ENCODE measurements at regions not wholly inside any gene's neighbourhood (a gene's known extent, or its start where the extent isn't known, plus 50 kb on each side); places are given as distances from the start of the nearest gene placed in this dataset.
"Not testable (repeated sequence)": the region's sequence is repeated elsewhere in the genome, so short reads cannot be mapped to it uniquely, and the experiment has no call there.

DNA sequence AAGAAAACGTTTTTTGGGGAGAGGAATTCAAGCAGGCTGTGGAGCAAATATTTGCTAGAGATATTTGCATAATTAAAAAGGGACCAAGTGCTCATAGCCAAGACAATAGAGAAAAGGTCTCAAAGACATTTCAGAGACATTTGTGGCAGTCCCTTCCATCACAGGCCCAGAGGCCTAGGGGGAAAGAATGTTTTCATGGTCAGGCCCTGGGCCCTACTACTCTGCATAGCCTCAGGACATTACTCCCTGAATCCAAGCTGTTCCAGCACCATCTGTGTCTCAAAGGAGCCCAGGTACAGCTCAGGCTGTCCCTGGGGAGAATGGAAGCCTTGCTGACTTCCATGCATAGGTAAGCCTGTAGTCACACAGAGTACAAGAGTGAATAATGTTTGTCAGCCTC is 113.0 kb upstream of the KIF2A start:
- H3K4me2 ChIP-seq, result no peak overlapping the region
- POLR2A ChIA-PET (ENCODE audit: unreplicated experiment), result no interaction called here
- no peak overlapping the region for H3K27ac ChIP-seq
- H3K4me3 ChIP-seq, result no peak overlapping the region
- H4K20me1 ChIP-seq (ENCODE audit: insufficient read depth), result no peaks in the 10 kb centered on the region
- no peaks in the 10 kb centered on the region for H3K9me2 ChIP-seq (ENCODE audit: insufficient read depth)
- H3F3A ChIP-seq (ENCODE audit: insufficient read depth, low read depth), result no peaks in the 10 kb centered on the region
- no peaks in the 10 kb centered on the region for H3K4me1 ChIP-seq (replicated peaks; ENCODE audit: insufficient read depth)
- no peak for DNase-seq
- no peaks in the 10 kb centered on the region for H3K9me3 ChIP-seq (ENCODE audit: insufficient read depth, low read depth)
- BruUV-seq (replicated peaks), result no TSS peak
- no peak for TF ChIP-seq EZH2 (IDR thresholded peaks at IDR 0.05; ENCODE audit: low read depth)
- TF ChIP-seq, protein P1, sequence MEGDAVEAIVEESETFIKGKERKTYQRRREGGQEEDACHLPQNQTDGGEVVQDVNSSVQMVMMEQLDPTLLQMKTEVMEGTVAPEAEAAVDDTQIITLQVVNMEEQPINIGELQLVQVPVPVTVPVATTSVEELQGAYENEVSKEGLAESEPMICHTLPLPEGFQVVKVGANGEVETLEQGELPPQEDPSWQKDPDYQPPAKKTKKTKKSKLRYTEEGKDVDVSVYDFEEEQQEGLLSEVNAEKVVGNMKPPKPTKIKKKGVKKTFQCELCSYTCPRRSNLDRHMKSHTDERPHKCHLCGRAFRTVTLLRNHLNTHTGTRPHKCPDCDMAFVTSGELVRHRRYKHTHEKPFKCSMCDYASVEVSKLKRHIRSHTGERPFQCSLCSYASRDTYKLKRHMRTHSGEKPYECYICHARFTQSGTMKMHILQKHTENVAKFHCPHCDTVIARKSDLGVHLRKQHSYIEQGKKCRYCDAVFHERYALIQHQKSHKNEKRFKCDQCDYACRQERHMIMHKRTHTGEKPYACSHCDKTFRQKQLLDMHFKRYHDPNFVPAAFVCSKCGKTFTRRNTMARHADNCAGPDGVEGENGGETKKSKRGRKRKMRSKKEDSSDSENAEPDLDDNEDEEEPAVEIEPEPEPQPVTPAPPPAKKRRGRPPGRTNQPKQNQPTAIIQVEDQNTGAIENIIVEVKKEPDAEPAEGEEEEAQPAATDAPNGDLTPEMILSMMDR (conservative IDR thresholded peaks at IDR 0.05), result no peak
- intact Hi-C loops (cut with micrococcal nuclease; ENCODE audit: unreplicated experiment), result no loop called here
- no peaks in the 10 kb centered on the region for H3K36me3 ChIP-seq (ENCODE audit: low read depth)
- H3K79me2 ChIP-seq (ENCODE audit: low read depth), result no peaks in the 10 kb centered on the region
- CTCF ChIA-PET, result no interaction called here
- no peak overlapping the region for H2AFZ ChIP-seq
- H3K27me3 ChIP-seq (ENCODE audit: insufficient read depth, low read depth), result peaks cover 8% of the 10 kb centered on the region; the same call in 1 of the 2 replicates

DNA sequence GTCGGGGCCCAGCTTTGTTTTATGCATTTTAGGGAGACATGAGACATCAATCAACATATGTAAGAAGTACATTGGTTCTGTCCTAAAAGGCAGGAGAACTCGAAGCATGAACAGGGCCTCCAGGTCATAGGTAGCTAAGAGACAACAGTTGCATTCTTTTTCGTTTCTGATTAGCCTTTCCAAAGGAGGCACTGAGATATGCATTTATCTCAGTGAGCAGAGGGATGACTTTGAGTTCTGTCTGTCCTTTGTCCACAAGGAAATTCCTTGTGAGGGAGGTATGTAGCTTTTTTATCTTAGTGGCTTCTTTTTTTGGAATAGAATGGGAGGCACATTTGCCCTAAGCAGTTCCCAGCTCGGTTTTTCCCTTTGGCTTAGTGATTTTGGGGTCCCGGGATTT is 109.5 kb upstream of the KIF2A start:
- peaks cover 43% of the 10 kb centered on the region for H3K27me3 ChIP-seq (ENCODE audit: insufficient read depth, low read depth)
- H2AFZ ChIP-seq; intact Hi-C loops (cut with micrococcal nuclease; ENCODE audit: unreplicated experiment); H3K4me3 ChIP-seq; H3K27ac ChIP-seq; H3K4me2 ChIP-seq; H4K20me1 ChIP-seq (ENCODE audit: insufficient read depth); H3F3A ChIP-seq (ENCODE audit: insufficient read depth, low read depth); H3K36me3 ChIP-seq (ENCODE audit: low read depth); BruUV-seq (replicated peaks); DNase-seq; H3K9me3 ChIP-seq (ENCODE audit: insufficient read depth, low read depth); H3K9me2 ChIP-seq (ENCODE audit: insufficient read depth); POLR2A ChIA-PET (ENCODE audit: unreplicated experiment); H3K4me1 ChIP-seq (replicated peaks; ENCODE audit: insufficient read depth); CTCF ChIA-PET; H3K79me2 ChIP-seq (ENCODE audit: low read depth): not testable (repeated sequence)

DNA sequence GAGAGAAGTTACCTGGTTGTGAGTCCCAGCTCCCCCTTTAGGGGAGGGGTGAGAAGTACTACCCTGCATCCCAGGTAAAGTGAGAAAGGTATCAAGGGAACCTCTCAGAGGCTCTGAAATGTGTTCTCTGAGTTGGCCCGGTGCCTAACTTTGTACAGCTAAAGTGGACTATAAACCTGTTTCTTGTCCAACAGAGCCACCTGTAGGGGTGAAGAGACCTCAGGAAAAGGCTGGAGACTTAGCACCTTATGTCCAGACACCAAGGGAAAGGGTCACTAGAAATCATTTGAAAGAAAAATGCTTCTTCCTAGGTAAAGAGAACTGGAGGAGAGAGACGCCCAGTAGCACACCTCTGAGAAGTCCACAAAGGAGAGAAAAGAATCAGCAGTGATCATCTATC is 108.3 kb upstream of the KIF2A start:
- Histone ChIP-seq H3K4me2 (no peak overlapping the region), H4K20me1 (ENCODE audit: insufficient read depth) (no peaks in the 10 kb centered on the region), H3K36me3 (ENCODE audit: low read depth) (no peaks in the 10 kb centered on the region), H3F3A (ENCODE audit: insufficient read depth, low read depth) (no peaks in the 10 kb centered on the region), H3K27me3 (ENCODE audit: insufficient read depth, low read depth) (peaks cover 54% of the 10 kb centered on the region), H3K9me3 (ENCODE audit: insufficient read depth, low read depth) (no peaks in the 10 kb centered on the region), H3K9me2 (ENCODE audit: insufficient read depth) (no peaks in the 10 kb centered on the region), H3K4me1 (replicated peaks; ENCODE audit: insufficient read depth) (no peaks in the 10 kb centered on the region), H3K27ac (no peak overlapping the region), H3K4me3 (no peak overlapping the region), H2AFZ (no peak overlapping the region), H3K79me2 (ENCODE audit: low read depth) (no peaks in the 10 kb centered on the region)
- ChIA-PET POLR2A (ENCODE audit: unreplicated experiment) (no interaction called here), CTCF (no interaction called here)
- intact Hi-C loops (cut with micrococcal nuclease; ENCODE audit: unreplicated experiment), result no loop called here
- no peak for DNase-seq
- BruUV-seq (replicated peaks), result no TSS peak
- TF ChIP-seq EZH2 (IDR thresholded peaks at IDR 0.05; ENCODE audit: low read depth), result no peak
- TF ChIP-seq, protein P1 (conservative IDR thresholded peaks at IDR 0.05), result no peak

DNA sequence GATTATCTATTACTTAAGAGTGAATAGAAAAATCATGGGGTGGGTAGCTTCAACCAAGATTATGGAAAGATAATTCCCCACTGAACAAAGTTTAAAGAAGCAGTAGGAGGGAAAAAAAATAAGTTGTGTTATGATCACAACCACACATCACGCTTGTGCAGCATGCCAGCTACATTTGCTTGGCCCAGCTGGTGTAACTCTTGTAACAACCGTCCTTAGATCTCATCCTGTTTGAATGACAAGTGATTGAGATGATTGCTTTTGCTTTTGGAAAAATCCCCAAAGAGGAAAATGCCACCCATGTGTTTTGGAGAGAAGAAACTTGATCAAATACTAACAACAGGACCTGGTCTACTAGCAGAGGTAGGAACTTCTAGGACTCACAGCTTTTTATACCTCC is 107.6 kb upstream of the KIF2A start:
- CTCF ChIA-PET, result no interaction called here
- no peak overlapping the region for H2AFZ ChIP-seq
- H3K9me3 ChIP-seq (ENCODE audit: insufficient read depth, low read depth), result no peaks in the 10 kb centered on the region
- no peaks in the 10 kb centered on the region for H3K9me2 ChIP-seq (ENCODE audit: insufficient read depth)
- no peaks in the 10 kb centered on the region for H3F3A ChIP-seq (ENCODE audit: insufficient read depth, low read depth)
- H4K20me1 ChIP-seq (ENCODE audit: insufficient read depth), result no peaks in the 10 kb centered on the region
- no peaks in the 10 kb centered on the region for H3K79me2 ChIP-seq (ENCODE audit: low read depth)
- no peak for DNase-seq
- no peak overlapping the region for H3K4me3 ChIP-seq
- H3K27ac ChIP-seq, result no peak overlapping the region
- TF ChIP-seq, protein P1 (conservative IDR thresholded peaks at IDR 0.05), result no peak
- TF ChIP-seq EZH2 (IDR thresholded peaks at IDR 0.05; ENCODE audit: low read depth), result no peak
- no TSS peak for BruUV-seq (replicated peaks)
- H3K27me3 ChIP-seq (ENCODE audit: insufficient read depth, low read depth), result peaks cover 61% of the 10 kb centered on the region
- no peaks in the 10 kb centered on the region for H3K4me1 ChIP-seq (replicated peaks; ENCODE audit: insufficient read depth)
- H3K36me3 ChIP-seq (ENCODE audit: low read depth), result no peaks in the 10 kb centered on the region
- POLR2A ChIA-PET (ENCODE audit: unreplicated experiment), result no interaction called here
- intact Hi-C loops (cut with micrococcal nuclease; ENCODE audit: unreplicated experiment), result no loop called here
- no peak overlapping the region for H3K4me2 ChIP-seq
